ENCODE measurements at regions not wholly inside any gene's neighbourhood (a gene's known extent, or its start where the extent isn't known, plus 50 kb on each side); places are given as distances from the start of the nearest gene placed in this dataset.
"Not testable (repeated sequence)": the region's sequence is repeated elsewhere in the genome, so short reads cannot be mapped to it uniquely, and the experiment has no call there.

- not testable (repeated sequence) for TF ChIP-seq CTCF, POLR2A (IDR thresholded peaks at IDR 0.05)
Measured at GRCh38 chr11:88044658-88045057, 130.6 kb downstream of the RAB38 start.

All from heart left ventricle (tissue), 13 donors.